Esophagus muscularis mucosa (tissue), 4 donors: ENCODE measurements at regions not wholly inside any gene's neighbourhood (a gene's known extent, or its start where the extent isn't known, plus 50 kb on each side); places are given as distances from the start of the nearest gene placed in this dataset.
"Not testable (repeated sequence)": the region's sequence is repeated elsewhere in the genome, so short reads cannot be mapped to it uniquely, and the experiment has no call there.

Experiments
- DNase-seq: peaks from one replicate; pipeline ENCODE4 v3.0.0-alpha.2; 2017; ENCODE audit errors: extremely low spot score
- H3K27ac ChIP-seq, 4 donors: fragments of 200-600 bp; sonication (generic); replicated peaks in 1 of 4; 1 replicate in 3 of 4; 2 replicates in 1 of 4; pipeline ENCODE4 v1.5.1; 2016 to 2019; ENCODE audit warnings: mild to moderate bottlenecking in 1 of 4
- H3K27me3 ChIP-seq, 4 donors: fragments of 200-600 bp; sonication (generic); one replicate each; pipeline versions ENCODE4 v1.5.1 to v1.6.0; 2016 to 2019
- H3K36me3 ChIP-seq, 4 donors: fragments of 200-600 bp; sonication (generic); one replicate each; pipeline ENCODE4 v1.5.1; 2016 to 2019
- H3K4me1 ChIP-seq, 4 donors: fragments of 200-600 bp; sonication (generic); one replicate each; pipeline ENCODE4 v1.5.1; 2016 to 2019
- H3K4me3 ChIP-seq, 4 donors: fragments of 200-600 bp; sonication (generic); 1 replicate in 2 of 4; 2 replicates in 2 of 4; pipeline ENCODE4 v1.5.1; 2016 to 2019; ENCODE audit warnings: mild to moderate bottlenecking in 4 of 4, moderate library complexity in 1 of 4
- H3K9me3 ChIP-seq, 4 donors: fragments of 200-600 bp; sonication (generic); 1 replicate in 3 of 4; 2 replicates in 1 of 4; pipeline ENCODE4 v1.5.1; 2016 to 2019
- WGBS: methylation state at CpG from one replicate; pipeline ENCODE4 v1.1.5; 2018; 5-methylcytosine and 5-hydroxymethylcytosine counted together
- intact Hi-C: fragments of 100-400 bp; cut with DNase I; formaldehyde crosslinking; loops from one replicate; pipeline ENCODE4 v1.15.1; 2023

DNA sequence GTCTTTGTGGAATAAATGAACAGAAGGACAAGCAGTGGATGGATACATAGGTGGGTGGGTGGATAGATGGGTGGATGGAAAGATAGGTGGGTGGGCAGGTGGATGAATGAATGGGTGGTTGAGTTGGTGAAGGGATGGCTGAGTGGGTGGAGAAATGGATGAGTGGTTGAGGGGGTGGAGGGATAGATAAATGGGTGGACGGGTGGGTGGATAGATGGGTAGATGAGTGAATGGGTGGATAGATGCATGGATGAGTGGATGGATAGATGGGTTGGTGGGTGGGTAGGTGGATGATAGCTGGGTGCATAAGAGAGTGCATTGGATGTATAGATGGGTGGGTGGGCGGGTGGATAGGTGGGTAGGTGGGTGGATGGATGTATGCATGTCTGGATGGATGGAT is 63.5 kb downstream of the UNC93B1 start:
- H3K4me3 ChIP-seq, H3K9me3 ChIP-seq, intact Hi-C loops, H3K27ac ChIP-seq, DNase-seq, H3K36me3 ChIP-seq, H3K4me1 ChIP-seq, H3K27me3 ChIP-seq: not testable (repeated sequence)
- 85% methylated on average over 2 of the region's 2 CpGs for WGBS

DNA sequence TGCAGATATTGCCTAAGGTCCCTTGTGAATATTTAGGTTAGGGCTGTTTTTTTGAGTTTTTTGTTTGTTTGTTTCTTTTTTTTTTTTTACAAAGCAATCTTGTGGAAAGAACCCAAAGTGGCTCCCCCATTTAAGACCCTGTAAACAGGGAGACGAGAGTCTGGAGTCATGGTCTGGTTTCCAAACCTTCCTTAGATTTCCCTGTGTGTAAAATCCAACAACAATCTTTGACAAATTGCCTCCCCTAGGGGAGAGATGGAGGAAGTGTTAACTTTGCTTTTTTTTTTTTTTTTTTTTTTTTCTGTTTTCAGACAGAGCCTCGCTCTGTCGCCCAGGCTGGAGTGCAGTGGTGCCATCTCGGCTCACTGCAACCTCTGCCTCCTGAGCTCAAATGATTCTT is 64.9 kb downstream of the UNC93B1 start:
- H3K4me1 ChIP-seq, intact Hi-C loops, H3K27ac ChIP-seq, H3K9me3 ChIP-seq, H3K4me3 ChIP-seq, DNase-seq, H3K27me3 ChIP-seq, H3K36me3 ChIP-seq: not testable (repeated sequence)
- 36% methylated on average over 1 of the region's 4 CpGs for WGBS

DNA sequence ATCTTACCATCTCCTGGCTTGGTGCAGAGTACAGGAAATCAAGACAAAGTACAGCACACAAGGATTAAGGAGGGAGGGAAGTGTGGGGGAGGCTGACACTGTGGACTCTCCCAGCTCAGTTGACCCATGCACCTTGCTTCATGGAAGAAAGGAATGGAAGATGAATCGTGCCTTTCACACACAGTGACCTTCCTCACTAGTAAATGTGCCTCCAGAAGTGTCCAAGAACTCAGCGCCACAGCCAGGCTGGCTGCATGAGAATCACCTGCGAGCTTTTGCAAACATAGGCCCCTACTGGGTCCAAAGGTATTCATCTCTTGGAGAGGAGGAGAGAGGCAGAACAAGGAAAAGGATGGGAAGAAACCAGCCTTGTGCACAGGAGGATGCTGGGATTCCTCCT is 65.5 kb downstream of the UNC93B1 start:
- H3K4me3 ChIP-seq, H3K9me3 ChIP-seq, H3K36me3 ChIP-seq, H3K27me3 ChIP-seq, intact Hi-C loops, H3K27ac ChIP-seq, DNase-seq, H3K4me1 ChIP-seq: not testable (repeated sequence)
- 77% methylated on average over 3 of the region's 3 CpGs for WGBS

DNA sequence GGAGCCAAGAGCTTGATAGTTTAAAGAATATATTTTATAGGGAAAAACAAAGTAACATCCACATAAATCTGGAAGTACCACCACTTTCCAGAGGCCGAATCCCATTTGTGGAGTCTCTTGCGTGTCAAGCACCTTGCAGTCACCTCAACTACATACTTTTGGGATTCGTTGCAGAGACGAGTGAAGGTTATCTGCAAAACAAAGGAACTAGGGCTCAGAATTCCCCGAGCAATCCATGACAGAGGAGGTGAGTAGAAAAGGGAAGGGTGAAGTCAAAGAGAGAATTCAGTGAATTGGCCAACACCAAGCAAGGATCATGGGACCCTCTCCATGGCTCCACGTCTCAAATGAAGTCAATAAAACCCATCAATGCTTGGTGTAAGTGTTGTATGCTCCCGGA is 80.3 kb downstream of the UNC93B1 start:
- intact Hi-C loops, H3K9me3 ChIP-seq, H3K4me1 ChIP-seq, H3K4me3 ChIP-seq, H3K27ac ChIP-seq, DNase-seq, H3K36me3 ChIP-seq, H3K27me3 ChIP-seq: not testable (repeated sequence)
- 52% methylated on average over 7 of the region's 7 CpGs for WGBS

DNA sequence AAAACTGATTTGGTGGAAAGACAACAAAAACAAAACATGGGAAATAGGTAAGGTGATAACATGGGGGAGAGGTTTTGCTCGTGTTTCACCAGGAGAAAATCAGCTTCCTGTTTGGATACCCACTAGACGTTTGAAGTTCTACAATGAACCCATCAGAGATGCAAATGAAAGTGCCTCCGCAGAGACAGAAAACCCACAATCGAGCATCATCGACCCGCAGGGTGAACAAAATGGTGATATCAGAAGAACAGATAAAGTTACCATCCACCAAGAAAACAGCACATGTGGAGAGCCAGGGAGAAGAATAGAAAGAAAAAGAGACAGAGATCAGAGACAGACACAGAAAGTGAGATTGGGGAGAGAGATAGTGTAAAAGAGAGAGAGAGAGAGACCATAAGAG is 83.4 kb downstream of the UNC93B1 start:
- H3K4me3 ChIP-seq, H3K27ac ChIP-seq, H3K36me3 ChIP-seq, H3K9me3 ChIP-seq, intact Hi-C loops, H3K4me1 ChIP-seq, DNase-seq, H3K27me3 ChIP-seq: not testable (repeated sequence)
- WGBS = 66% methylated on average over 6 of the region's 6 CpGs

DNA sequence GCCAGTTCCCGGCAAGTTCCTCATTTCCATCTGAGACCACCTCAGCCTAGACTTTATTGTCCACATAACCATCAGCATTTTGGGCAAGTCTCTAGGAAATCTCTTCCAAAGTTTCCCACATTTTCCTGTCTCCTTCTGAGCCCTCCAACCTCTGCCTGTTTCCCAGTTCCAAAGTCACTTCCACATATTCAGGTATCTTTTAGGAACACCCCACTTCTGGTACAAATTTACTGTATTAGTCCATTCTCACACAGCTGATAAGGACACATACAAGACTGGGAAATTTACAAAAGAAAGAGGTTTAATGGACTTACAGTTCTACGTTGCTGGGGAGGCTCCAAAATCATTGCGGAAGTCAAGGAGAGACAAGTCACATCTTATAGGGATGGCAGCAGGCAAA is 91.7 kb downstream of the UNC93B1 start:
- DNase-seq, H3K27me3 ChIP-seq, H3K4me3 ChIP-seq, intact Hi-C loops, H3K27ac ChIP-seq, H3K36me3 ChIP-seq, H3K9me3 ChIP-seq, H3K4me1 ChIP-seq: not testable (repeated sequence)
- 95% methylated on average over 3 of the region's 3 CpGs for whole genome bisulfite sequencing

DNA sequence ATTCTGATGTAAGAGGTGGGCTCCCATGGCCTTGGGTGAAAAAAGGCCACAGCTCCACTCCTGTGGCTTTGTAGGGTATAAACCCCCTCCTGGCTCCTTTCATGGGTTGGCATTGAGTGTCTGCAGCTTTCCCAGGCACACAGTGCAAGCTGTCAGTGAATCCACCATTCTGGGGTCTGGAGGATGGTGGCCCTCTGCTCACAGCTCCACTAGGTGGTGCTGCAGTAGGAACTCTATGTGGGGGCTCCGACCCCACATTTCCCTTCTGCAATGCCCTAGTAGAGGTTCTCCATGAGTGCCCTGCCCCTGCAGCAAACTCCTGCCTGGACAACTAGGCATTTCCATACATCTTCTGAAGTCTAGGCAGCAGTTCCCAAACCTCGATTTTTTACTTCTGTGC is 92.7 kb downstream of the UNC93B1 start:
- intact Hi-C loops, H3K4me3 ChIP-seq, H3K36me3 ChIP-seq, H3K4me1 ChIP-seq, H3K9me3 ChIP-seq, DNase-seq, H3K27ac ChIP-seq, H3K27me3 ChIP-seq: not testable (repeated sequence)
- WGBS = 79% methylated on average over 2 of the region's 2 CpGs

DNA sequence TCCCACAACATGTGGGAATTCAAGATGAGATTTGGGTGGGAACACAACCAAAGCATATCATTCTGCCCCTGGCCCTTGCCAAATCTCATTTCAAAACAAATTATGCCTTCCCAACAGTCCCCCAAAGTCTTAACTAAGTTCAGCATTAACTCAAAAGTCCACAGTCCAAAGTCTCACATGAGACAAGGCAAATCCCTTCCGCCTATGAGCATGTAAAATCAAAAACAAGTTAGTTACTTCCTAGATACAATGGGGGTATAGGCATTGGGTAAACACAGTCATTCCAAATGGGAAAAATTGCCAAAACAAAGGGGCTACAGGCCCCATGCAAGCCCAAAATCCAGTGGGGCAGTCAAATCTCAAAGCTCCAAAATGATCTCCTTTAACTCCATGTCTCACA is 93.1 kb downstream of the UNC93B1 start:
- H3K36me3 ChIP-seq, H3K4me1 ChIP-seq, H3K27me3 ChIP-seq, intact Hi-C loops, H3K27ac ChIP-seq, H3K4me3 ChIP-seq, DNase-seq, H3K9me3 ChIP-seq: not testable (repeated sequence)
- WGBS = 78% methylated on average over 1 of the region's 1 CpG

DNA sequence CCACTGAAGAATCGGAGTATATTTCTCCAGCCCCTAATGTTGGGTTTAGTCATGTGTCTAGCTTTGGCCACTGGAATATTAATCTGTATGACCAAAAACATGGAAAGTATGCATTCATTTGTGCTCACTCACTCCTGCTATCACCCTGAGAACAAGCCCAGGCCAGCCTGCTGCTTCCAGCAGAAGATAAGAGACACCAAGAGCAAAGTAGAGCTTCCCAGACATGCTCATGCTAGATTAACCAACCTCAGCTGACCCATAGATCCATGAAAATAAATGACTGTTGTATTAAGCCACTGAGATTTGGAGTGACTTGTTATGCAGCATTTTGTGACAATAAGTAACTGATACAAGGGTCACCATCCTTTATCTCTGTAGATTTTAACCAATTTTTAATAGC is 96.9 kb downstream of the UNC93B1 start:
- DNase-seq, H3K27ac ChIP-seq, intact Hi-C loops, H3K4me1 ChIP-seq, H3K36me3 ChIP-seq, H3K9me3 ChIP-seq, H3K4me3 ChIP-seq, H3K27me3 ChIP-seq: not testable (repeated sequence)
- WGBS = 20% methylated on average over 1 of the region's 1 CpG

DNA sequence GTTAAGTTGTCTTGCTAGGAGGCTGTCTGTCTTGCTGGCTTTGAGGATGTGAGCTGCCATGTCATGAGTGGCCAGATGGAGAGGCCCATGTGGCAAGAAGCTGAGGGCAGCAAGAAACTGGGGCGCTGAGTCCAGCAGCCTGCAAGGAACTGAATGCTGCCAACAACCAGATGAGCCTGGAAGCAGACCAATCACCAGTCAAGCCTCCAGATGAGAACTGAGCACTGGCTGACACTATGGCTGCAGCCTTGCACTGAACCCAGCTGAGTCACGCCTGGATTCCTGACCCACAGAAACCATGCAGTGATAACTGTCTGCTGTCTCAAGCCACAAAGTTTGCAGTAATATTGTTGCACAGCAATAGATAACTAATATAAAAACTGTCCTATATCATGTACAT is 104.4 kb downstream of the UNC93B1 start:
- H3K4me3 ChIP-seq, H3K27ac ChIP-seq, intact Hi-C loops, DNase-seq, H3K36me3 ChIP-seq, H3K4me1 ChIP-seq, H3K27me3 ChIP-seq, H3K9me3 ChIP-seq: not testable (repeated sequence)
- WGBS = 40% methylated on average over 2 of the region's 2 CpGs

DNA sequence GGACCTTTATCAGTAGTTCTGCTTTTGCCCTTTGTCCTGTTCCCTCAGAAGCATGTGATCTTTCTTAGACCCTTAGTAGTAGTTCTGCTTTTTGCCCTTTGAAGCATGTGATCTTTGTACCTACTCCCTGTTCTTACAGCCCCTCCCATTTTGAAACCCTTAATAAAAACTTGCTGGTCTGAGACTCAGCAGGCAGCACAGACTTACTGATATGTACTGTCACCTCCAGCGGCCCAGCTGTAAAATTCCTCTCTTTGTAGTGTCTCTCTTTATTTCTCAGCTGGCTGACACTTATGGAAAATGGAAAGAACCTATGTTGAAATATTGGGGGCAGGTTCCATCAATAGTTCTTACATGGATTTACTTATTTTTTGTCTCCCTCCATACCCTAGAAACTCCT is 110.4 kb downstream of the UNC93B1 start:
- H3K27ac ChIP-seq, H3K36me3 ChIP-seq, DNase-seq, H3K9me3 ChIP-seq, H3K27me3 ChIP-seq, H3K4me1 ChIP-seq, intact Hi-C loops, H3K4me3 ChIP-seq: not testable (repeated sequence)
- WGBS = 75% methylated on average over 1 of the region's 1 CpG

DNA sequence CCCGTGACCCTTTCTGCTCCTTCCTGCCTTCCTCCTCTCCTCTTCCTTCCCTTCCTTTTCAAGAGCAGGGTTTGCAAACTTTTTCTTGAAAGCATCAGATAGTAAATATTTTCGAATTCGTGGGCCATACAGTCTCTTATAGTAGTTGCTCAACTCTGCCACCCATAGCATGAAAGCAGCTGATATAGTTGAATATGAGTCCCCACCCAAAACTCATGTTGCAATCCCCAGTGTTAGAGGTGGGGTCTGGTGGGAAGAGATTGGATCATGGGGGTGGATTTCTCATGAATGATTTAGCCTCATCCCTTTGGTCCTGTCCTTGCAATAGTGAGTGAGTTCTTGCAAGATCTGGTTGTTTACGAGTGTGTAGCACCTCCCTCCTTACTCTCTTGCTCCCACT is 114.3 kb downstream of the UNC93B1 start:
- intact Hi-C loops, H3K9me3 ChIP-seq: not testable (repeated sequence)
- 79% methylated on average over 4 of the region's 4 CpGs for WGBS

DNA sequence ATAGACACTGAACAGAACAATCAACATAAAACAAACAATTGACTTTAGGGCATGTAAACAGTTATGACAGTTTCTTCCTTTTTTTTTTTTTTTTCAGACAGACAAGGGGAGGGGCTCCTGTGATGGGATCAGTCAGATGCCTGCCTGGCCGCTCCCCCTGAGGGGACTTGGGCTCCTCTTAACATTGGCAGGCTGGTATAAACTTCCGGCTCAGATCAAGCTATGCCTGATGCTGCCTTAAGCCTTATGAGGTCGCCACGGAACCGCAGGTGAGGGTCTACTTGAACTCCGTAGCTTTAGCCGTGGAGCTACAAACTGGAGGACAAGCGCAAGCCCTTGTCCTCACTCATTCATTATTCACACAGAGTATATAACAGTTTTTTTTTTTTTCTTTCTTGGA is 115.8 kb downstream of the UNC93B1 start:
- H3K4me3 ChIP-seq, DNase-seq, intact Hi-C loops, H3K9me3 ChIP-seq, H3K36me3 ChIP-seq, H3K27ac ChIP-seq: not testable (repeated sequence)
- H3K4me1 ChIP-seq = peaks cover 0 to 12% (median 5%) of the 10 kb centered on the region in 4 donors
- H3K27me3 ChIP-seq = peaks cover 0 to 20% (median 0%) of the 10 kb centered on the region in 4 donors
- 76% methylated on average over 8 of the region's 8 CpGs for WGBS

More for the DNA sequence above, 114.3 kb downstream of the UNC93B1 start:
- not testable (repeated sequence) for H3K4me3 ChIP-seq, DNase-seq, H3K36me3 ChIP-seq, H3K27ac ChIP-seq
- Histone ChIP-seq H3K27me3 (peaks cover 0 to 20% (median 0%) of the 10 kb centered on the region in 4 donors), H3K4me1 (peaks cover 0 to 10% (median 5%) of the 10 kb centered on the region in 4 donors)

DNA sequence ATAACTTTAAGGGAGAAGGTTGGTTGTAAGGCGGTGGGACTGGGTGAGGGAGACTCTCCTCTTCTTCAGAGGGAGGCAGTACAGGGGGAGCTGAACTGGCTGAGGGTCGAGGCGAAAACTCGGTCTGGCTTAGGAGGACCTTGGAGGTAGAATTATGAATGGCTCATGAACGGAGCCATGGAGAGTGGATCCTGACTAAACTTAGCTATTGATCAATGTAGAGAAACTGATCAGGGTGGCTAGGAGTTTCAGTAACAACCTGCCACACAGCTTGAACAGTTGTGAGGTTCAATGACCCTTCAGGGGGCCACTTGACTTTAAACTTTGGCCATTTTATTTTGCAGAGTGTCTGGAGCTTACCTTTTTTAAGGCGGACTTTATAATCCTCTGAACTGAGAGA is 117.2 kb downstream of the UNC93B1 start:
- H3K9me3 ChIP-seq, H3K36me3 ChIP-seq, H3K4me3 ChIP-seq, intact Hi-C loops, DNase-seq, H3K27ac ChIP-seq: not testable (repeated sequence)
- Histone ChIP-seq H3K27me3 (peaks cover 0 to 20% (median 0%) of the 10 kb centered on the region in 4 donors), H3K4me1 (peaks cover 0 to 12% (median 5%) of the 10 kb centered on the region in 4 donors)
- WGBS = 78% methylated on average over 6 of the region's 6 CpGs
